ENCODE measurements at regions not wholly inside any gene's neighbourhood (a gene's known extent, or its start where the extent isn't known, plus 50 kb on each side); places are given as distances from the start of the nearest gene placed in this dataset.
A peak's percentile ranks its signal among the peaks of the same experiment; 100 is the strongest.

- peaks cover 75% of the 10 kb centered on the region for H3K27me3 Mint-ChIP-seq (ENCODE audit: low read depth)
Observed at GRCh38 chr6:99093456-99094190, 145.9 kb upstream of the FBXL4 start.

GRCh38 chr6:99092461-99092860 is 144.7 kb upstream of the FBXL4 start:
- Mint-ChIP-seq H3K27me3 (ENCODE audit: low read depth) (peaks cover 74% of the 10 kb centered on the region), H3K9me3 (no peaks in the 10 kb centered on the region), H3K4me3 (no peak overlapping the region), H3K27ac (no peak overlapping the region), H3K36me3 (ENCODE audit: insufficient read depth in 2 of 2) (no peaks in the 10 kb centered on the region), H3K4me1 (ENCODE audit: low read depth) (peaks cover 6% of the 10 kb centered on the region)
- DNase-seq (no peak), ATAC-seq (replicated peaks in 1 of 2) (no peak)

More at GRCh38 chr6:99093456-99094190, 145.9 kb upstream of the FBXL4 start:
- no peak overlapping the region for H3K27ac Mint-ChIP-seq
- H3K4me1 Mint-ChIP-seq (ENCODE audit: low read depth), result peaks cover 6% of the 10 kb centered on the region
- no peaks in the 10 kb centered on the region for H3K9me3 Mint-ChIP-seq
- no peak overlapping the region for H3K4me3 Mint-ChIP-seq
- no peak for DNase-seq
- H3K36me3 Mint-ChIP-seq (ENCODE audit: insufficient read depth in 2 of 2), result no peaks in the 10 kb centered on the region
- ATAC-seq (replicated peaks in 1 of 2), result no peak

GRCh38 chr6:99091985-99092384 is 144.2 kb upstream of the FBXL4 start:
- DNase-seq (peak; percentile 3 to 9), ATAC-seq (replicated peaks in 1 of 2) (peak; percentile 69 to 77)
- no peaks in the 10 kb centered on the region for H3K9me3 Mint-ChIP-seq
- H3K27ac Mint-ChIP-seq, result no peak overlapping the region
- peaks cover 69% of the 10 kb centered on the region for H3K27me3 Mint-ChIP-seq (ENCODE audit: low read depth)
- H3K4me3 Mint-ChIP-seq, result no peak overlapping the region
- H3K4me1 Mint-ChIP-seq (ENCODE audit: low read depth), result peaks cover 6% of the 10 kb centered on the region
- H3K36me3 Mint-ChIP-seq (ENCODE audit: insufficient read depth in 2 of 2), result no peaks in the 10 kb centered on the region

- H3K27me3 Mint-ChIP-seq (ENCODE audit: low read depth), result peaks cover 32% of the 10 kb centered on the region
- H3K4me3 Mint-ChIP-seq, result no peak overlapping the region
- ATAC-seq (replicated peaks in 1 of 2) (no peak), DNase-seq (no peak)
- no peak overlapping the region for H3K27ac Mint-ChIP-seq
- H3K4me1 Mint-ChIP-seq (ENCODE audit: low read depth), result no peaks in the 10 kb centered on the region
- H3K9me3 Mint-ChIP-seq, result no peaks in the 10 kb centered on the region
- no peaks in the 10 kb centered on the region for H3K36me3 Mint-ChIP-seq (ENCODE audit: insufficient read depth in 2 of 2)
Observed at GRCh38 chr6:99080191-99080590, 132.4 kb upstream of the FBXL4 start.

DNA sequence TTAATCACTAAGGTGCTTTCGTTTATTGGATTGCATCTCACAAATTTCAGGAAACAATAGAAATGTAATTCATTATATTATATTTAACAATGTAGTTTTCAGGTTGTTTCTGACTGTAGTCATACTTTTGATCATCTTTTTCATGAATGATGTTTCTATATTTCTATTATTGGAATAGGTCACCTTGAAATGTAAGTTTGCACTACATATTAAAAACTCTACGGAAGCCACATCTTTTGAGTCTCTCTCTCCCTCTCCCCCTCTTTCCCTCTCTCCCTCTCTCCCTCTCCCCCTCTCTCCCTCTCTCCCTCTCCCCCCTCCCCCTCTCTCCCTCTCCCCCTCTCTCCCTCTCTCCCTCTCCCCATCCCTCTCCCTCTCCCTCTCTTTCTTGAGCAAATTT is 131.3 kb upstream of the FBXL4 start:
- no peak for ATAC-seq (replicated peaks in 1 of 2)
- no peak overlapping the region for H3K27ac Mint-ChIP-seq
- no peak for DNase-seq
- no peak overlapping the region for H3K4me3 Mint-ChIP-seq
- no peaks in the 10 kb centered on the region for H3K9me3 Mint-ChIP-seq
- no peaks in the 10 kb centered on the region for H3K4me1 Mint-ChIP-seq (ENCODE audit: low read depth)
- H3K27me3 Mint-ChIP-seq (ENCODE audit: low read depth), result peaks cover 42% of the 10 kb centered on the region
- H3K36me3 Mint-ChIP-seq (ENCODE audit: insufficient read depth in 2 of 2), result no peaks in the 10 kb centered on the region

- DNase-seq (no peak), ATAC-seq (replicated peaks in 1 of 2) (no peak)
- Mint-ChIP-seq H3K4me3 (no peak overlapping the region), H3K27ac (no peak overlapping the region), H3K9me3 (no peaks in the 10 kb centered on the region), H3K27me3 (ENCODE audit: low read depth) (peaks cover 39% of the 10 kb centered on the region), H3K4me1 (ENCODE audit: low read depth) (no peaks in the 10 kb centered on the region), H3K36me3 (ENCODE audit: insufficient read depth in 2 of 2) (no peaks in the 10 kb centered on the region)
Observed at GRCh38 chr6:99073223-99073622, 125.5 kb upstream of the FBXL4 start.

GRCh38 chr6:99066044-99066443 is 118.3 kb upstream of the FBXL4 start:
- Mint-ChIP-seq H3K4me1 (ENCODE audit: low read depth) (no peaks in the 10 kb centered on the region), H3K9me3 (no peaks in the 10 kb centered on the region), H3K27me3 (ENCODE audit: low read depth) (peaks cover 17% of the 10 kb centered on the region), H3K36me3 (ENCODE audit: insufficient read depth in 2 of 2) (no peaks in the 10 kb centered on the region), H3K4me3 (no peak overlapping the region), H3K27ac (no peak overlapping the region)
- ATAC-seq (replicated peaks in 1 of 2), result no peak
- DNase-seq, result no peak

- Mint-ChIP-seq H3K4me1 (ENCODE audit: low read depth) (no peaks in the 10 kb centered on the region), H3K27ac (no peak overlapping the region), H3K27me3 (ENCODE audit: low read depth) (peaks cover 17% of the 10 kb centered on the region), H3K9me3 (no peaks in the 10 kb centered on the region), H3K4me3 (no peak overlapping the region), H3K36me3 (ENCODE audit: insufficient read depth in 2 of 2) (no peaks in the 10 kb centered on the region)
- no peak for ATAC-seq (replicated peaks in 1 of 2)
- no peak for DNase-seq
Observed at GRCh38 chr6:99064834-99065233, 117.1 kb upstream of the FBXL4 start.

GRCh38 chr6:99036672-99037071 is 88.9 kb upstream of the FBXL4 start:
- H3K4me3 Mint-ChIP-seq, result no peak overlapping the region
- peaks cover 0 to 1% of the 10 kb centered on the region in 2 donors for H3K9me3 Mint-ChIP-seq
- no peak for ATAC-seq (replicated peaks in 1 of 2)
- DNase-seq, result no peak
- no peak overlapping the region for H3K27ac Mint-ChIP-seq
- H3K4me1 Mint-ChIP-seq (ENCODE audit: low read depth), result no peaks in the 10 kb centered on the region
- H3K27me3 Mint-ChIP-seq (ENCODE audit: low read depth), result peaks cover 10% of the 10 kb centered on the region
- no peaks in the 10 kb centered on the region for H3K36me3 Mint-ChIP-seq (ENCODE audit: insufficient read depth in 2 of 2)

DNA sequence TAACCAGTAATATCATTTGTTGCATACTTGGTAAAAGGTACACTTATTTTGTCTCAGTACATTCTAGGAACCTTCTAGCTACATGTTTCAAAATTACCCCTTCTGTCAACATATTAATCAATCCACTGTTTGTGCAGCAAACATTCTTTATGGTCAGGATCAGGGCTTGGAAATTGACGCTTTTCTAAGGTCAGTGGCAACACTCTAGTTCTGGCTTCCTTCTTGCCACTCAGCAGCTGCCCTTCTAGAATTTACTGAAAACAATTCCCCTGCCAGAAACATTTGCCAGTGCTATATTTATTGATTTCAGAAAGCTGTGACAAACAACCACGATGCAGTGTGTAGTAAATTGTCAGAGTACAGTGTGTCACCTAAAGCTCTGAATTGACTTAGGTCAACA is 84.7 kb upstream of the FBXL4 start:
- Mint-ChIP-seq H3K9me3 (peaks cover 0 to under 1% of the 10 kb centered on the region in 2 donors), H3K4me1 (ENCODE audit: low read depth) (no peaks in the 10 kb centered on the region), H3K36me3 (ENCODE audit: insufficient read depth in 2 of 2) (no peaks in the 10 kb centered on the region), H3K27ac (no peak overlapping the region), H3K4me3 (no peak overlapping the region), H3K27me3 (ENCODE audit: low read depth) (peaks cover 5% of the 10 kb centered on the region)
- DNase-seq (no peak), ATAC-seq (replicated peaks in 1 of 2) (no peak)

DNA sequence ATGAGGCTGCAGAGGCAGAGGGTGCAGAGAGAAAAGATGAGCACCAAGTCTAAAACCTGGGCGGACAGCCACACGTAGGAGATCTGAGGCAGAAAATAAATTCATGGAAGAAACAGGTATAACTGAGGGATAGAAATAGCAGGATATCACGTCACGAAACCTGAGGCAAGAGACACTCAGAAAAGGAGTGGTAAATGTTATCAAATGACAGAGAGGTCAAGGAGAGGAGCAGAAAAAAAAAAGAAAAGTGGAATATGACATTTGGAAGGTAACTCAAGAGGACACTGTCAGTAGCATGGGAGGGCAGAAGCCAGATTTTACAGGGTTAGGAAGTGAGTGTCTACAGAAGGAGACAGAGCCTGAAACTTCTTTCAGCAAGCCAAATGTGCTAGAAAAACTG is 84.2 kb upstream of the FBXL4 start:
- no peaks in the 10 kb centered on the region for H3K4me1 Mint-ChIP-seq (ENCODE audit: low read depth)
- H3K9me3 Mint-ChIP-seq, result peaks cover 2 to 4% of the 10 kb centered on the region in 2 donors
- peaks cover 5% of the 10 kb centered on the region for H3K27me3 Mint-ChIP-seq (ENCODE audit: low read depth)
- H3K36me3 Mint-ChIP-seq (ENCODE audit: insufficient read depth in 2 of 2), result peaks cover 0 to 1% of the 10 kb centered on the region in 2 donors
- H3K27ac Mint-ChIP-seq, result no peak overlapping the region
- no peak overlapping the region for H3K4me3 Mint-ChIP-seq
- DNase-seq (no peak), ATAC-seq (replicated peaks in 1 of 2) (no peak)

GRCh38 chr6:99030915-99031314 is 83.2 kb upstream of the FBXL4 start:
- Mint-ChIP-seq H3K36me3 (ENCODE audit: insufficient read depth in 2 of 2) (peaks cover 4 to 5% of the 10 kb centered on the region in 2 donors), H3K27ac (no peak overlapping the region), H3K4me1 (ENCODE audit: low read depth) (no peaks in the 10 kb centered on the region), H3K9me3 (peaks cover 8 to 9% of the 10 kb centered on the region in 2 donors), H3K4me3 (no peak overlapping the region), H3K27me3 (ENCODE audit: low read depth) (no peaks in the 10 kb centered on the region)
- ATAC-seq (replicated peaks in 1 of 2) (no peak), DNase-seq (no peak)

DNA sequence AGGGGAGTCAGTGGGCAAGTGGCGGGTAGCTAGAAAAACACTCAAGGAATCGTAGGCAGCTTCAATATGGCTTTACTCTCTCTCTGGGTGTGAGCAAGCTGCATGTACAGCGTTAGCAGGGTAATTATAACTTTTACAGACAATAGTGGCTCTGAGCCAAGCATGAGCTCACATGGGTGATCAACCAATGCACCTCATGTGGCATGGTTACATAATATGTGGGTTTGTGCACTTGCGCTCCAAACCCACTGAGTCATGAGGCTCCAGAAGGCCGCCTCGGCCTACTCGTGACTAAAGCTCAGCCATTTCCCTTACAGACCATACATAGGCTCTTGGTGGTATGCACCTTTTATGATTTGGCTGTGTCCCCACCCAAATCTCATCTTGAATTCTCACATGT is 78.4 kb upstream of the FBXL4 start:
- Mint-ChIP-seq H3K4me3 (no peak overlapping the region), H3K9me3 (peaks cover 8 to 10% of the 10 kb centered on the region in 2 donors), H3K27ac (no peak overlapping the region), H3K4me1 (ENCODE audit: low read depth) (no peaks in the 10 kb centered on the region), H3K36me3 (ENCODE audit: insufficient read depth in 2 of 2) (peaks cover 5 to 7% of the 10 kb centered on the region in 2 donors), H3K27me3 (ENCODE audit: low read depth) (no peaks in the 10 kb centered on the region)
- DNase-seq (no peak), ATAC-seq (replicated peaks in 1 of 2) (no peak)

- no peak for DNase-seq
- H3K4me3 Mint-ChIP-seq, result no peak overlapping the region
- H3K4me1 Mint-ChIP-seq (ENCODE audit: low read depth), result no peaks in the 10 kb centered on the region
- peaks cover 8 to 10% of the 10 kb centered on the region in 2 donors for H3K9me3 Mint-ChIP-seq
- no peak for ATAC-seq (replicated peaks in 1 of 2)
- no peak overlapping the region for H3K27ac Mint-ChIP-seq
- H3K36me3 Mint-ChIP-seq (ENCODE audit: insufficient read depth in 2 of 2), result peaks cover 5 to 7% of the 10 kb centered on the region in 2 donors
- no peaks in the 10 kb centered on the region for H3K27me3 Mint-ChIP-seq (ENCODE audit: low read depth)
Observed at GRCh38 chr6:99024089-99024488, 76.3 kb upstream of the FBXL4 start.

All from activated T-cell treated with anti-CD3 and anti-CD28 coated beads, Interleukin-2, amount 50 U/mL, for 72 hours (primary cell).